ENCODE measurements at regions not wholly inside any gene's neighbourhood (a gene's known extent, or its start where the extent isn't known, plus 50 kb on each side); places are given as distances from the start of the nearest gene placed in this dataset.
"Not testable (repeated sequence)": the region's sequence is repeated elsewhere in the genome, so short reads cannot be mapped to it uniquely, and the experiment has no call there.

DNA sequence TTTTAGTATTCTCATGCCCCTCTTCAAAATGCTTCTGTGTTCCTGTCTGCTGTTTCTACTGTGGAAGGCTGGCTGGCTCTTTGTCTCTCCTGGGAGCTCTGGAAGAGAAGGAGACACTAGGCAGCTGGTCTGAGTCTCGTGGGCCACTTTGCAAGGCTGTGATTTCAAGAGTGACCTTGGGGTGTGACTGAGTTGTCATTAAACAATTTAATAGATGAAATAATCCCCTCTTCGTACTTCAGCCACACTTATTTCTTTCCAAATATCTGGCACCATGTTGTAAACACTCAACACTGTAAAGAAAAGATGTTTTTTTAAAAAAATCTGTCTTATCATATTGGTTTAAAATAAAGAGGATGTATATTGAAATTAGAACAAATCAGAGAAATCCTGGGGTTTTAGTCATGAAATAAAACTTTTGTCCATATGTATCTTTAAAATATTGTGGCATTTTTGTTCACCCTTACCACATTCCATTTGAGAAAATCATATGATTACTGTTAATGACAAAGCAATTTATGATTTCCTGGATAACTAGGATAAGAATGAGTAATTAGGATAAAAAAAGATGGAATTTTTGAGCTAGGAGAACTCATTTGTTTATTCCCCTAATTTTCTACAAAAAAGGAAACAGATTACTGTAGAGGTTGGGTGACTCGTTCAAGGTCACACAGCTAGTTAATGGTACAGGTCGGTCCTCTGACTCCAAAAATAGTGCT is 200.8 kb downstream of the MAT2B start:
- no peak for DNase-seq

- DNase-seq, result no peak
Observed at GRCh38 chr5:163712011-163712410, 206.6 kb downstream of the MAT2B start.

DNA sequence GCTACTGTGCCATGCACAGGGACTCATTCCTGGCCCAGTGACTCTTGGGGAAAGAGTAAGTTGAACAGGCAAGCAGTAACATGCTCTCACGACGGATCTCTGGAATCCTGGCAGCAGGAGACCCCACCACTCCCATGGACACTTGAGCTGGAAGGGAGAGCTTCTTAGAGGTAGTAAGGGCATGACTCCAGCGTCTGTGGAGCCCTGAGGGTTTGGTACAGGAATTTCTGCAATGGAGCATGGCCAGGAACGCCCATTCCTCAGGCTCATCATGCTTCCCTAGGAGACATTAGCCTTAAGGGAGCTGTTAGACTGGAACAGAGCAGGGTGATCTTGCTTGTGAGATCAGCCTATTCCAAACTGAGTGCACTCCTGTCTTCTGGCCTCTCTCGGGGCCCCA is 212.9 kb downstream of the MAT2B start:
- no peak for DNase-seq

GRCh38 chr5:163724305-163724704 is 218.9 kb downstream of the MAT2B start:
- no peak for DNase-seq

- no peak for DNase-seq
Observed at GRCh38 chr5:163727028-163727427, 221.6 kb downstream of the MAT2B start.

DNA sequence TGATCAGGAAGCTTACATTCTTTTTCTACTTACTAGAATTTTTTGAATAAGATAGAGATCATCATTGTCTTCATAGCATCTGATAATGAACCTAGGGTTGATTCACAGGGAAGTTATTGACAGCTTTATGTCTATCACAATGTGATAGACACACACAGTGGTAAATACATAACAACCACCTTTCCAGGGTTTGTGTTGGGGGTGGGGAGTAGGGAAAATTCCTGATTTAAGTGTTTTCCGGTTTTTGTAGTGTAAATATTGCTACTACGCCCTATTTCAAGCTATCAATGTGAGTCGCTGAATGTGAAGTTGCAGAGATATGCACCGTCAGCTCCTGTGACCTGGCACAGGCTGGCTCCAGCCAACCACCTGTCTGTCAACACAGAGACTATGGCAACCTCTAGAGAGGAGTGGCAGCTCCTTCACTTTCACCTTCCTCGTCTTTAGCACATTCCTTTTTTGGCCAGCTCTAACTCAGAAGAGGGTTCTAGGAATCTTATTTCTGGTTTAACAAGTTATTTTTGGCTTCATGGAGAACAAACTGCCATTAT is 224.9 kb downstream of the MAT2B start:
- DNase-seq, result peak in 1 of 2 experiments; percentile 1

- DNase-seq, result no peak
Observed at GRCh38 chr5:163731256-163731655, 225.8 kb downstream of the MAT2B start.

DNA sequence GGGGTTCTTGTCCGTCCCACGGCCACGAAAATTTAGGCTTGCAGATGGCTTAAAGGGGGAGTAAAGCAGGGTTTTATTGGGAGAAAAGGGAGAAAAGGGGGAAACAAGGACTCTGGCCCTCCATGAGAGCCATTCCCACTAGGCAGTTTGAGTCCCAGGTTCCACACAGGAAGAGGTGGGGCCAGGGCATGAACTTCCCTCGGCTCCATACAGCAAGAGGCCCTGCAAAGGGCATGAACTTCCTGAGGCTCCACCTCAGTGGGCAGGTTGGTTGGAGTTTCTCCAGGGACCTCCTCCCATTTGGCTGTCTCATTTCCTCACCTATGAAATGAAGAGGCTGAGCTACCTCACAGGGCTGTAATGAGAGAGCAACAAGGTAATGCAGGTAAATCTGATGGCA is 229.7 kb downstream of the MAT2B start:
- no peak for DNase-seq

DNA sequence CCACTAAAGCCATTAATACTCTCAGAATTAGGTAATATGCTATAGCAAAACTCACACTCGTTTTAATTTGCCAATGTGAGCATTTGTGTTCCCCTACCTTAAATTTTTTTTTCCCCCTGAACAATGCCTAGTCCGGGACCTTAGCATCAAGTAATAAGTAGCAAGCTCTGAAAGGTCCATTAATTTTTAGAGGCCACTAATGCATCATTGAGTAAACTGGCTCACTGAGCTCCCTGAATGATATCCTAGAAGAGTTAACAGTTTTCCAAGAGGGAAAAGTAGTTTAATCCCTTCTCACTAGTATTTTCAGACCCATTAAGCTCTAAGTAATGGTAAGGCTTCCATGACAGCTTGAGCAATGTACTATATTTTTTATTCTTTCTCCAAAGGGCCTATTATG is 242.2 kb downstream of the MAT2B start:
- DNase-seq, result no peak

- DNase-seq, result no peak
Observed at GRCh38 chr5:163748934-163749333, 243.5 kb downstream of the MAT2B start.

DNA sequence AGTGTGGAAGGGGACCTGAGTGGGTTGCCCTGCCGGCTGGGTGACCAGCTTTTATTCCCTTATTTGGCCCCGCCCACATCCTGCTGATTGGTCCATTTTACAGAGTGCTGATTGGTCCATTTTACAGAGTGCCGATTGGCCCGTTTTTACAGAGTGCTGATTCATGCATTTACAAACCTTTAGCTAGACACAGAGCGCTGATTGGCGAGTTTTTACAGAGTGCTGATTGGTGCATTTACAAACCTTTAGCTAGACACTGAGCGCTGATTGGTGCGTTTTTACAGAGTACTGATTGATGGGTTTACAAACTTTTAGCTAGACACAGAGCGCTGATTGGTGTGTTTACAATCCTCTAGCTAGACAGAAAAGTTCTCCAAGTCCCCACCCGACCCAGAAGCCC is 245.0 kb downstream of the MAT2B start:
- DNase-seq, result not testable (repeated sequence)

- no peak for DNase-seq
Observed at GRCh38 chr5:163755505-163755904, 250.1 kb downstream of the MAT2B start.

DNA sequence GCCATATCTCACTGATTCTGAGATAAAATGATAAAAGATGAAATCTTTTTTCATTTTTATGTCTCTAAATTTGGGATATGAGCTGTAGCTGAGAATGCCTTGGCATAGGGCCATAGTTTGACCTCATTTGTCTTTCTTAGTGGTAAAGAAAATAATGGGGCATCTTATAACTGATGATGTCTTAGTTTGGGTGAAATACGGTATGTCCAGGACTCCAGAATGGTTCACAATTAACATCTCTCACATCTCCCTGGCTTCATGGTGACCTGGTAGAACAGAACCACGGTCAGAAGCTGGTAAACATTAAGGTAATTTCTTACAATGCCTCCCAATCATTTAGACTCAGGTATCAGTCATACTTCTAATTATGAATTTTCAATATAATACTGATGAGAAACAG is 250.8 kb downstream of the MAT2B start:
- DNase-seq, result no peak

- no peak for DNase-seq
Observed at GRCh38 chr5:163757344-163757743, 251.9 kb downstream of the MAT2B start.

DNA sequence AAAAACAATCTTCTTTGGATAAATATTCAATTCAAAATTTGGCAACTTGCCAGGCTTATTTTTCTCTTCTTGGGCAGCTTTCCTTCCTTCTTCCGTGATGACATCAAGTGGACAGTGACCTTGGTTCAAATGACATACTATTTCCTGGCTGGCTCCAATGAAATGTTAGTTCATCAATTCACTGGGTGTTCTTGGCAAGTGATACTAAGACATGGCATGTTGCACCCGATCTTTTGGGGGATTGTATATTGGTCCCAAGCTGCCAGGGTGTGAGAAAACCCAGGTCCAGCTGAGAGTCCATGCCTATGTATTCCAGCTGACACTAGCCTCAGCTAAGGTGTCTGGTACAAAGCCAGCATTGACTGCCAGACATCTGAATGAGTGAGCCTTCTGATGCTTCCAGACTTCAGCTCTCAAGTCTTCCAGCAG is 252.9 kb downstream of the MAT2B start:
- DNase-seq, result no peak

DNA sequence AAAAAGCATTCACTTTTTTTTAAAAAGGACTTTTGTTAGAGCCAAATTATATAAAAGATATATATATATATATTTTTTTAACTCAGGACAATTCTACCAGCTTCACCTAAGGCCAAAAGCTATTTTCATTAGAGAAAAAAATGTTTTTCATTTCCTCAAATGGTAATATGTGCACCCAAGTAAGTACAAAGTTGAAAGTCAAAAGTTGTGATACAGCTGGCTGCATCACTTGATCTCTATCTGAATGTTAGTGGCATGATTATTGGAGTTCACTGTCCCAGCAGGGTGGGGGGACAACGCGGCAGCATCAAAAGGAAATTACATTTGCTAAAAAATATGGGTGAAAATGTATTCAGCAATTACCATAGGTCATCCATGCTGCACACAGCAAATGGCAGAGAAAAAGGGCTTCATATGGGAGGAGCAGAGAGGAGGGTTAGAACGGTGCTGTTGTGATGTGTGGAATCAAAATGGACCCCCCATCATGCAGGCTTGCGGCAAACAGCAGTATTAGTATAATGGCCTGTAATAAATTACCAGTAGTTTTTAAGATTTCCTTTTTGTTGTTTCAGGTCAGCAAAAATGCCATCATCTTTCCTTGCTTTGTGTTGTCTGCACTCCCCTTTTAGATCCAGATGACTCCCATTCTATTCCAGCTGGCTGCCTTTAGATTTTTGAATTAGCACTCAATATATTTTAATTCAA is 253.7 kb downstream of the MAT2B start:
- DNase-seq, result no peak

DNA sequence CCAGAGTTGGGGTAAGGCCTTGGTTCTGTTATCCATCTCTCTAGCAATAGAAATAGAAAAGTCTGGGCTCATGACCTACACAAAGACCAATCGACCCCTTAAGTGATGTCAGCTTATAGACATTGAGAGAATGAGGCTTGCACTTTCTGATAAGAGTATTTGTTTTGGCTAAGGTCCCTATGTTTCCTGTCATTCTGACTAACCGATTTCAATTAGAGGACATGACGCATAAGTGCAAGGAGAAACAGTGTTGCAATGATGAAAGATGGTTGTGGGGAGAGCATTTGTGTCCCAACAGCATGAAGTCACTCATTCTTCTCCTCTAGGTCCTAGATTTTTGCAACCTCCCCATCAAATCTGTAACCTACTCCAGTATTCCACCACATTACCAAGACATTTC is 255.1 kb downstream of the MAT2B start:
- no peak for DNase-seq

- DNase-seq, result no peak
Observed at GRCh38 chr5:163766936-163767670, 261.7 kb downstream of the MAT2B start.

DNA sequence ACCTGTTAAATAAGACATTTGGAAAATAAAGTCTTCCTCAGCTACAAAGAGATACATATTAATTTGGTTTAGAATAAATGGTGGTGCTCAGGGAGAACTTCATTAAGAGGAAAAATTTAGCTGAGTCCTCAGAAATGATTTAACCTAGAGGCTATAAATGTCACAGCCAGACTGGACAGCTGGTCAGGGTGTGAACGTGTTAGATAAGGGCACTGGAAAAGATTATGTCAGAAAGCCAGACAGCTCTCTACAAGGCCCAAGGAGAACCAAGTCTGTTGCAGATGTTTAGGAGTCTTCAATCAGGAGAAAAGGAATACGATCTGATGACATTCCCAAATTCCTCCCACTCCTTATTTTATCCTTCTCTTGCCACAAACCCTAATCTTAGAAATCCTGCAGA is 265.2 kb downstream of the MAT2B start:
- no peak for DNase-seq

DNA sequence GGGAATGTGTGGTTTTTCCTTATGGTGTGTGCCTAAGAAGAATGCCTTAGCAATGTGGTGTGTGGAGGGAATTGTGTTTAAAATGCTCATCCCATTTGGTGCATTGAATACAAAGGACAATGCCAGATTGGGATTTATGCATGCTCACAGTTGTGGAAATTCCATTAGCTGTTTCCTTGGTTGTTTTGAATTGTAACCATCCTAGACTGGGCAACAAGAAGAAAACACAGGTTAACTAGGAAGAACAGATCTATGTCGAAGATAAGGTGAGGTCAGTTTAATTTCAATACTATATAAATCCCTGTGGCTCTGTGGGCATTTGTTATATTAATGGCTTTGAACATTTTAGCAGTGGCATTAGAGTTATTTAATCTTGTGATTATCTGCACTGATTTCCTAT is 266.8 kb downstream of the MAT2B start:
- no peak for DNase-seq

GRCh38 chr5:163772644-163773043 is 267.2 kb downstream of the MAT2B start:
- no peak for DNase-seq

GRCh38 chr5:163773226-163773625 is 267.8 kb downstream of the MAT2B start:
- no peak for DNase-seq

DNA sequence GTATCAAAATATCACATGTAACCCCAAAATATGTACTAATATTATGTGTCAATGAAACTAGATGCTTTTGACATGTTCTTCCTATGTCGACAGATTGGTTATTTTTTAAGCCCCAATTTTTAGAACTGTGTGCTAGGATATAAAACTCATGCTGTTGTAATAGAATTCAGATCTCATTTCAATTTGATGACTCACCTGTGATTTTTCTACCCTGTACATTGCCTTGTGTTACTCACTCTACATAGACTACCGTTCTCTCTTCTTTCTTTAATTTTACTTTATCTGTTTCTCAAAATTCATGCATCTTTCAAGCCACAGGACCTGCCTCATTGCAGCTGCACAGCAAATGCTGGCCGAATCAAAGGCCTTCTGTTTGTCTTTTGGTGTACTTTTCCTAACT is 284.5 kb downstream of the MAT2B start:
- DNase-seq, result no peak

- DNase-seq, result no peak
Observed at GRCh38 chr5:163790497-163790896, 285.1 kb downstream of the MAT2B start.
